Non-pigmented ciliary epithelial cell (primary cell): ENCODE measurements at regions not wholly inside any gene's neighbourhood (a gene's known extent, or its start where the extent isn't known, plus 50 kb on each side); places are given as distances from the start of the nearest gene placed in this dataset.

ENCODE experiments used
- DNase-seq: peaks from one replicate; pipeline ENCODE4 v3.0.0-alpha.2; 2010; ENCODE audit warnings: low read depth

DNA sequence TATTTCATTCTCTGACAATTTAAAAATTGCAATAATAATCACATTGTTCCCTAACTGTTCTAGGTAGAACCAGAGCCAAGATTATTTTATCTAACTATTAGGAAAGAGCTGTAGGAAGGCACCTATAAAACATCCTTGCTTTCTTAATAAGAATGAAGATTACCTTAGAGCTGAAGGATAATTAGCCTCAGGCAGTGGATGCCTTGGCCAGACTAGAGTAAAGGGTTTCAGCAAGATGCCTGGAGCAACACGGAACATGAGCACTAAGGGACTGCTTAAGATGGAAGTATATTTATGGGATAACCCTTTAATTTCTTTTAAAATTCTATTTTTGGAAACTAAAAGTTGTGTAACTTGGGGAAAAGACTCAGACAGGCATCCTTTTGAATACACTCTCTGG lies 456.6 kb upstream of the RBMS3 start:
- DNase-seq: no peak

DNA sequence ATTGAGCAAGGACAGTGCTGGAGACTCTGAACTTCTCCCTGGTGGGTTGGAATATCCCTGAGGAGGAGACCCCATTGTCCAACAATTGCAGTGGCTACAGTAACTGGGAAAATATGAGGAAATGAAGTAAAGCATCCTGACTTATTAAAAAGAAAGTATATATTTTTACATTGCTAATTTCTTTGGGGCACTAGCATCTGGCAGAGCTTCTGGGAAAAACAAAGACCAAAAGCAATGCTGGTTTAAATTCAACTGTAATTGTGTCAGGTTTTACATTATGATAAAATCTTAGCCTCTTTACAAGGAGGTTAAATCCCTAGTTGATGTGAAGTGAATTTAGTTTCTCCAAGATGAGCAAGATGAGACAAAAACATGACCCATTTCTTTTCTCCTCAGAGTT lies 454.0 kb upstream of the RBMS3 start:
- DNase-seq: no peak

DNA sequence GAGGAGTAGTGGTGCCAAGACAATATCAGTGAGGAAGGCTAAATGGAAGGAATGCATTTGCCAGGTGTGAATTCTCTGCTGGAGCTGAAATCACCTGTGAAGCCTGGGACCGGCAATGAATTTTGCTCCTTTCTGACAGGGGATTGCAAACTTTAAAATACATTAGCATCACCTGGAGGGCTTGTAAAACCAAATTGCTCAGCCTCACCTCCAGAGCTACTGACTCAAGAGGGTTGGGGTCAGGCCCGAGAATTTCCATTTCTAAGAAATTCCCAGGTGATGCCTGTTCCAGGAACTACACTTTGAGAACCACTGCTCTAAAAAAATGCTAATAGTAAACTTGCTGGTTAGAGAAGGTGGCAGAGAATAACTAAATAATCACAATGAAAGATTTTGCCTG lies 445.6 kb upstream of the RBMS3 start:
- no peak for DNase-seq

GRCh38 chr3:28835751-28836150 lies 445.1 kb upstream of the RBMS3 start:
- no peak for DNase-seq

DNA sequence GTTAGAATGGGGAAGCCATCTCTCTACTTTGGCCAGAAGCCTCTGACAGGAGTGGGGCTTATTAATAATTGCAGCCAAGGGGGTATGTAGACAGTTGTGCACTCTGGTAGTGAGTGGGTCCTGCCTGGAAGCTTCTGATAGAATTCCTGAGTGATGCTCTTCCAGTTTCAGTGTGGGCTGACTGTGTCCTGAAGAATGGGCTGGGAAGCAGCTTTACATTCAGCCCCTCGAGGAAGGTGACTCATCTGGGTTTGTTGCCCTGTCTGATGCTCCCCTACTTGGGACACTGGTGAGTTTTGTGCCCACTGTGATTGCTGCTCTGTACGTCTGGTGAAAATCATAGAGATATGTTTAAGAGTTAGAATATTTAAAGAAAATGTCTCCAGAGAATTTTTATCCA lies 444.7 kb upstream of the RBMS3 start:
- no peak for DNase-seq

- peak; percentile 6 for DNase-seq
These were observed 439.9 kb upstream of the RBMS3 start for GRCh38 chr3:28840976-28841376.

DNA sequence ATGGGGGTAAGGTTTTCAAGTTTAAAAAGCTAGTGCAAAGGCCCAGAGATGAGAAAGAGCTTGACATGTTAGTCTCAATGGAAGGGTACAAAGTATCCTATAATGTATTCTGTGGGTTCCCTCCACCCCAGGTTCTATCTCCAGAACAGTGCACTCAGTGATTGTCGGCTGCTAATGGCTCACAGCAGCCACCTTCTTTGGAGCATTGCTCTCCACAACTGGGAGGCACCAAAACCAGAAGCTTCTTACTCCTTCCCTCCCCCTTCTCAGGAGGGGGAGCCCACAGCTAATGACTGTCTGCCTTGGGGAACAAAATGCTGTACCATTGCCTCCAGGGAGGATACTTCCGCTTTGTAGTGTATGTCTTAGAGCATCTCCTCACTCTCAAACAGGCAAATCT lies 439.4 kb upstream of the RBMS3 start:
- DNase-seq: no peak

DNA sequence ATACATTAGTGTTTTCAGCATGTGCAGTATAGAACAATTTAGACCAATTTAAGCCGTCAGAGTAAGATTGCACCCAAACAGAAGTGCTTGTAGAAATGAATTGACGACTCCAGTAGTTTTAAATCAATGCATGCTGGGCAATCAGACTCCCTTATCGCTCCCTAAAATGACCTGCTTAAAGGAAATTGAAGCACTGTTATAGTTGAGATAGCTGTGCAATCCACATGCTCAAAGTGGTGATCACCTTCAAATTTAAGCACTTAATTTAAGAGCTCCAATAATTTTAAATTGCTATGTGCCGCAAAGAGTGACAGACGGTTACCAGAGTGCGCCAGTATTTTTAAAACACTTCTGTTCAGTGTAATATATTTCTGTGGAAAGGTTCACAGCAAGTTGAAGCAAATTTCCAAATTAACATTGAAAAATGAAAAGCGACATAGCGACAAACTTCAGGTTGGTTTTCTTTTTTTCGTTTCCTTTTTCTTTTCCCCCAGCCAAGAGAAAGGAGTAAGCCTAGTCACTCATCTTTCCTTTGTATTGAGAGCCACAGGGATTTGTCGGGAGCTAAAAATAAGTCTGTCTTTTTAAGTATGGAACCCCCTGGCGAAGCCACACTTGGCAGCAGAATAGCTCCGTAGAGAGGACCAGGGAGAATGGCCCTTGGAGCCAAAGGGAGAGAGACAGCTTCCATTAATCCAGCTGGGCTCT lies 436.4 kb upstream of the RBMS3 start:
- no peak for DNase-seq

DNA sequence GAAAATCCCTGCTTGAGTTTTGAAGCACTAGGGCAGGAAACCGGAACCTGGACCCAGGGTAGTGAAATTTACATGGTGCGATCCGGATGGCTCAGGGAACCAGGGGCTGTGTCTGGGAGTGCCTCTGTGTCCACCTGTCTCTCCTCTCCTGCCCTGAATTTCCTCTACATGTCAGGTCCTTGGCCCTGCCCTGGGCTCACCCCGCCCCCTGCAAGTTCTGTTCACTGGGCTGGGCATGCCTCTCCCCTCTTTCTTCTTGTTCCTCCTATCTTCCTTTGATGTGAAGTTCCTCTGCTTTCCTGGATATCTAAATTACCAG lies 435.9 kb upstream of the RBMS3 start:
- no peak for DNase-seq

DNA sequence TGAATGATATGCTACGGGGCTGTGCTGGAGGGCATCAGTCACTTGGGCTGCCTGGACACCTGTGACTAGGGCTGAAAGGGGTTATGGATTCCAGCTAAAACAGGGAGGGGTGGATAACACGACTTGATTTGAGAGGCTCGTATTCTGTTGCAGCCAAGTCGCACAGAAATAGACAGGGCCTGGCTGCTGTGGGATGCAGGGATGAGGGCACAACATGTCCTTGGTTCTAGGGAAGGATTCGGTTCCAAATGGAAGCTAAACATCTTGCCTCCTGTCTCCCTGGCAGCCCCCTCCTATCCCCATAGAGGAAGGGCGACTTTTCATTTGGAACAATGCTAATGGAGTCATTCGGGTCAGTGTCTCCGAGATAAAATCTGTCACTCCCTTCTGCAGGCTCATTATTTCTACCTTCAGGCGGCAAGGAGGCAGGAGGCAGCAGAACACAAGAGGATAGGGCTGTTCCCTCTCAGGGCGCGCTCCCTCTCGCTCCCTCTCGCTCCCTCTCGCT lies 433.8 kb upstream of the RBMS3 start:
- no peak for DNase-seq

DNA sequence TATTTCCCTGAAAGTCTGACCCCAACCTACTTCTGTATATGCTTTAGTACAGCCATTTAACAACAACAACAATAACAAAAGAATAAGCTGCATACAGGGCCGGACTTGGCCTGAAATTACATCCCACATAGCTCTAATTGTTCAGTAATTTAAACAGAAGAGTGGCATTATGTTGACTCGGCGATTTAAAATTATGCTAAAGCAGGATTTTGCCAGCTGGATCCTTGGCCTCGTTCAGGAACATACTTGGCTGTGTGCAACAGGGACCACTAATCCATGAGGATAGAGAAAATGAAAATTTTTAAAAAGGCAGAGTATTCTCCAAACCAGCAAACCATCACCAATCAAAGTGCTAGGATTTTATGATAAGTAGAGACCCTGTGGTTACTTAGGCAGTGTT lies 433.1 kb upstream of the RBMS3 start:
- DNase-seq: no peak

DNA sequence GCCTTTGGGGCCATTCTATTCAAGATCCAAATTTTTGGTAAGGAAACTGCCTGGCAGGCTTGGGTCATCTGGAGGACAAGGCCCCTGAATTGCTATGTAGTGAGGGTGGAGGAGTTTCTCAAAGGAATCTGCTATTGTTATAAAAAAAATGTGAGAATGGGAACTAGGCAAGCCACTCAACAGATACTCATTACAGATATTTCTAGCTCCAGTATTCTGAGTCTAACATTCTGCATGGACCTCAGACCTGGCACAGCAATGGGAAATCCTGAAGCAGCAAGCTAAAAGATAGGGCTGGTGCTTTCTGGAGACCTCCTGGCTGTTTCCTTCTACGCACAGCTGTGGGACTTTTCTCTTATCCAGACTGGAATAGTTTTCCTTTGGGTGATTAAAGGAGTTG lies 430.7 kb upstream of the RBMS3 start:
- no peak for DNase-seq

GRCh38 chr3:28853830-28854229 lies 427.0 kb upstream of the RBMS3 start:
- peak; percentile 2 for DNase-seq

GRCh38 chr3:28856796-28857195 lies 424.1 kb upstream of the RBMS3 start:
- DNase-seq: no peak

- no peak for DNase-seq
These were observed 421.0 kb upstream of the RBMS3 start for GRCh38 chr3:28859897-28860296.

DNA sequence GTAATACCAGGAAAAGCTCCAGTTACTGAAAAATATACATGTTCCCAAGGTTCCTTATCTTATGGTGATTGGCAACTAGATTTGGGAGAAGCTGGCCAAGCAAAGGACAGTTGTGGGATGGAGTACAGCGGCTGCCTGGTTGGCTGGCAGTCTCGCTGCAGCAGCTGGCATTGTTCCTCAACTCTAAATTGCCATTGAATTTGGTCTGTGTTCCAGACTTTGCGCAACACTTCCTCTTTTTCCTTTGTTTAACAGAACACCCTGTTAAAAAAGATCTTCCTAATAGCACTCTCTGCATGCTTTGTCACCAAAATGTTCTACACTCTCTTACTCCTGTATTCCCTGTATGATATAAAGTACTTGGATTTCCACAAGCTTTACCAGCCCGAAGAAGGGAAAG lies 420.6 kb upstream of the RBMS3 start:
- DNase-seq: no peak

GRCh38 chr3:28863186-28863585 lies 417.7 kb upstream of the RBMS3 start:
- DNase-seq: no peak

GRCh38 chr3:28867836-28868235 lies 413.0 kb upstream of the RBMS3 start:
- DNase-seq: no peak

DNA sequence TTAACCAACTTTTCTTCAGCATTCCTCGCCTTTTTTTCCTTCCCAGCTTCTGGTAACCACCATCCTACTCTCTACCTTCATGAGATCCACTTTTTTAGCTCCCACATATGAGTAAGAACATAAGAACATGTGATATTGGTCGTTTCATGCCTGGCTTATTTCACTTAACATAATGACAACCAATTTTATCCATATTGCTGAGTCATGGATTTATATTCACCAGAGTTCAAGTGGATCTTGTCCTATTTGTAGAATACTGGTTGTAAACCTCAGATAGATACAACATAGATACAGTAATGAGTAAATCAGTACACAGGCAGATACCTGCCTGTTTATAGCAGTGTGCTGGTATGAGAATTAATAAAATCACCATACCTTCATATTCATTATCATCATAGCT lies 412.0 kb upstream of the RBMS3 start:
- no peak for DNase-seq

GRCh38 chr3:28877912-28878311 lies 403.0 kb upstream of the RBMS3 start:
- no peak for DNase-seq

DNA sequence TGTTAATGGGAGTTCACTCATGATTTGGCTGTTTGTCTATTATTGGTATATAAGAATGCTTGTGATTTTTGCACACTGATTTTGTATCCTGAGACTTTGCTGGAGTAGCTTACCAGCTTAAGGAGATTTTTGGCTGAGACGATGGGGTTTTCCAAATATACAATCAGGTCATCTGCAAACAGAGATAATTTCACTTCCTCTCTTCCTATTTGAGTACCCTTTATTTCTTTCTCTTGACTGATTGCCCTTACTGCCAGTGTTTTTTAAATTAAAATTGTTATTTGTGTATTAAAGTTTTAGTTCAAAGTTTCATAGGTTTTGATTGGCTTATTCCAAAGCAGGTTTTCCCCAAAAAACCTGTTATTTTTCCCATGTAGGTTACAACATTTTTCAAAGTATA lies 390.5 kb upstream of the RBMS3 start:
- DNase-seq: no peak

- DNase-seq: no peak
These were observed 389.4 kb upstream of the RBMS3 start for GRCh38 chr3:28891485-28891884.

DNA sequence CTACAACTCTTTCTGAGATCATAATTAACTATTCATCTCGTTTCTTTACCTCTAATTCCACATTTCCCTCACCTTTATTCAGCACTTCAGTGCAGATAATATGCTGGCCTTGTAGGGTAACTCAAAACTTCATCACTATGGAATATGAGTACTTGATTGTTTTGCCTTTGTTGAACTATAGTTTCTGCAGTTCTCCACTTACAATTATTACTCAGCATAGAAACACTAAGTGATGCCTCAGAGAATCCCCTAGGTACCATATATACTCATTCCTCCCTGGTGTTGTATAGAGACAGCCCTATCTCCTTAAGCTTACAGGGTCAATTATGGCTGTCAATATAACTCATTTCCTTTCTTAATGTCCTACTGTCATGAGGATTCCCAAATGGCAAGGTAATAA lies 380.6 kb upstream of the RBMS3 start:
- DNase-seq: no peak

DNA sequence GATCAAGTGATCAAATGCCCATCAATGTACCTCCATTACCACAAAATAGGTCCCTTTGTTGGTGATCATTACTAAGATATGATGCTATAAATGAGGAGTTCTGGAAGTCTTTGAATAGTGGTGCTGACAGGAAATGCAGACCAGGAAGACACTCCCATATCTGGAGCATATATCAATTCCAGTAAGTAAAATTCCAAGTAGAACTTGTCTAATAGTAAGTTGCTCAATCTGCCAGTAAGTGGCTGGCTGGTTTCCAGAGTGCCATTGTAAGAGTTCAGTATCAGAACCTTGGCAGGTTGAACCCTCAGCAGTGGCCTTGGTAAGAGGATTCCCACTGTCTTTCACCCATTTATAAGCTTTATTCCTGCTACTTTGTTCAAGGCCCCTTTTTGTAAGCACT lies 379.9 kb upstream of the RBMS3 start:
- DNase-seq: no peak

DNA sequence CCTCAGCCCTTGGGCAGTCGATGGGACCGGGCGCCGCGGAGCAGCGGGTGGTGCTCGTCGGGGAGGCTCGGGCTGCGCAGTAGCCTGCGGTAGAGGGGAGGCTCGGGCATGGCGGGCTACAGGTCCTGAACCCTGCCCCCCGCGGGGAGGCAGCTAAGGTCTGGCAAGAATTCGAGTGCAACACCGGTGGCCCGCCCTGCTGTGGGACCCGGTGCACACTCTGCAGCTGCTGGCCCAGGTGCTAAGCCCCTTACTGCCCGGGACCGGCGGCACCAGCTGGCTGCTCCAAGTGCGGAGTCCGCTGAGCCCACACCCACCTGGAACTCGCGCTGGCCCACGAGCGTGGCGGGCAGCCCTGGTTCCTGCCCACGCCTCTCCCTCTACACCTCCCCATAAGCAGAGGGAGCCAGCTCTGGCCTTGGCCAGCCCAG lies 377.7 kb upstream of the RBMS3 start:
- DNase-seq: no peak
